ENCODE measurements at regions not wholly inside any gene's neighbourhood (a gene's known extent, or its start where the extent isn't known, plus 50 kb on each side); places are given as distances from the start of the nearest gene placed in this dataset.

GRCh38 chr4:20041839-20042407 lies 209.8 kb upstream of the SLIT2 start:
- no peak overlapping the region for H3K4me3 ChIP-seq
- 94 to 98% (median 97%) methylated on average over 2 of the region's 2 CpGs for WGBS, 3 donors
- DNase-seq: no peak
- H3K4me1 ChIP-seq (ENCODE audit: insufficient read depth): no peaks in the 10 kb centered on the region
- H3K36me3 ChIP-seq: no peaks in the 10 kb centered on the region
- no peak overlapping the region for H3K27ac ChIP-seq
- TF ChIP-seq POLR2A (IDR thresholded peaks at IDR 0.05) (no peak), CTCF (IDR thresholded peaks at IDR 0.05) (no peak), EP300 (IDR thresholded peaks at IDR 0.05) (no peak)
- no peaks in the 10 kb centered on the region for H3K9me3 ChIP-seq
- intact Hi-C loops (cut with DNase I): no loop called here
- no peaks in the 10 kb centered on the region for H3K27me3 ChIP-seq

- H3K27ac ChIP-seq: no peak overlapping the region
- H3K4me1 ChIP-seq (ENCODE audit: insufficient read depth): no peaks in the 10 kb centered on the region
- WGBS, 3 donors: 17 to 52% (median 26%) methylated on average over 3 of the region's 3 CpGs
- no peaks in the 10 kb centered on the region for H3K36me3 ChIP-seq
- H3K4me3 ChIP-seq: no peak overlapping the region
- no peak for TF ChIP-seq EP300 (IDR thresholded peaks at IDR 0.05)
- TF ChIP-seq POLR2A (IDR thresholded peaks at IDR 0.05): no peak
- TF ChIP-seq CTCF (IDR thresholded peaks at IDR 0.05): no peak
- no peaks in the 10 kb centered on the region for H3K9me3 ChIP-seq
- no peak for DNase-seq
- intact Hi-C loops (cut with DNase I): no loop called here
- H3K27me3 ChIP-seq: no peaks in the 10 kb centered on the region
Observed at GRCh38 chr4:20037745-20038144, 214.0 kb upstream of the SLIT2 start.

- TF ChIP-seq POLR2A (IDR thresholded peaks at IDR 0.05) (no peak), EP300 (IDR thresholded peaks at IDR 0.05) (no peak), CTCF (IDR thresholded peaks at IDR 0.05) (no peak)
- Histone ChIP-seq H3K4me3 (no peak overlapping the region), H3K27me3 (no peaks in the 10 kb centered on the region), H3K4me1 (ENCODE audit: insufficient read depth) (no peaks in the 10 kb centered on the region), H3K27ac (no peak overlapping the region), H3K9me3 (no peaks in the 10 kb centered on the region), H3K36me3 (no peaks in the 10 kb centered on the region)
- DNase-seq: no peak
- intact Hi-C loops (cut with DNase I): no loop called here
Observed at GRCh38 chr4:20030108-20030507, 221.6 kb upstream of the SLIT2 start.

GRCh38 chr4:20028645-20029044 lies 223.1 kb upstream of the SLIT2 start:
- no peak overlapping the region for H3K27ac ChIP-seq
- TF ChIP-seq CTCF (IDR thresholded peaks at IDR 0.05): no peak
- TF ChIP-seq POLR2A (IDR thresholded peaks at IDR 0.05): no peak
- TF ChIP-seq EP300 (IDR thresholded peaks at IDR 0.05): no peak
- intact Hi-C loops (cut with DNase I): no loop called here
- no peak for DNase-seq
- H3K27me3 ChIP-seq: no peaks in the 10 kb centered on the region
- H3K4me1 ChIP-seq (ENCODE audit: insufficient read depth): no peaks in the 10 kb centered on the region
- WGBS, 3 donors: 81 to 89% (median 84%) methylated on average over 4 of the region's 4 CpGs
- H3K9me3 ChIP-seq: no peaks in the 10 kb centered on the region
- no peak overlapping the region for H3K4me3 ChIP-seq
- no peaks in the 10 kb centered on the region for H3K36me3 ChIP-seq
